Activated naive CD8-positive, alpha-beta T cell (primary cell): ENCODE measurements at regions not wholly inside any gene's neighbourhood (a gene's known extent, or its start where the extent isn't known, plus 50 kb on each side); places are given as distances from the start of the nearest gene placed in this dataset.

Source experiments
- H3K27ac Mint-ChIP-seq: one replicate; pipeline ENCODE4 v1.8.0; 2021; ENCODE audit warnings: mixed read lengths
- H3K27me3 Mint-ChIP-seq: one replicate; pipeline ENCODE4 v1.8.0; 2021; ENCODE audit warnings: mixed read lengths
- H3K36me3 Mint-ChIP-seq: one replicate; pipeline ENCODE4 v1.8.0; 2021; ENCODE audit warnings: mixed read lengths
- H3K4me1 Mint-ChIP-seq: one replicate; pipeline ENCODE4 v1.8.0; 2021; ENCODE audit warnings: low read depth, mixed read lengths
- H3K4me3 Mint-ChIP-seq: one replicate; pipeline ENCODE4 v1.8.0; 2021; ENCODE audit warnings: mild to moderate bottlenecking, mixed read lengths
- H3K9me3 Mint-ChIP-seq: one replicate; pipeline ENCODE4 v1.8.0; 2021; ENCODE audit warnings: low read depth, mixed read lengths

DNA sequence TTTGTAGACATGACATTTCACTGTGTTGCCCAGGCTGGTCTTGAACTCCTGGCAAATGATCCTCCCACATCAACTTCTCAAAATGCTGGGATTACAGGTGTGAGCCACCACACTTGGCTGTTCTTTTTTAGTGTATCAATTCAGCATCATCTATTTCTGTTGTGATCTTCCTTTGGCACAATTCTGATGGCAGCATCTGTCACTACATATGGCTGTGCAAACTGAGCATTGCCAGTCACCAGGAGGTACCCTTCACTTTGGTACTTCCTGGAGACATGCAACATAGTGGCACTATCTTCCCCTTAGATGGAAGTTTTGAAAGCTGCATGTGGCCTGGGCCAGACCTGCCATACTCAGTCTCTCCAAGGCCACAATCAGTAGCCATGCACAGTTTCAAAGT, 467.1 kb upstream of the TMPO start:
- H3K9me3 Mint-ChIP-seq, result no peaks in the 10 kb centered on the region
- H3K4me3 Mint-ChIP-seq, result no peak overlapping the region
- H3K27me3 Mint-ChIP-seq, result peaks cover 1% of the 10 kb centered on the region
- H3K4me1 Mint-ChIP-seq, result no peaks in the 10 kb centered on the region
- H3K27ac Mint-ChIP-seq, result no peak overlapping the region
- H3K36me3 Mint-ChIP-seq, result no peaks in the 10 kb centered on the region

- Mint-ChIP-seq H3K9me3 (no peaks in the 10 kb centered on the region), H3K27ac (no peak overlapping the region), H3K4me1 (no peaks in the 10 kb centered on the region), H3K36me3 (no peaks in the 10 kb centered on the region), H3K27me3 (peaks cover 1% of the 10 kb centered on the region), H3K4me3 (no peak overlapping the region)
Measured at GRCh38 chr12:98053202-98053601, 462.2 kb upstream of the TMPO start.

GRCh38 chr12:98057701-98058100, 457.7 kb upstream of the TMPO start:
- H3K36me3 Mint-ChIP-seq, result no peaks in the 10 kb centered on the region
- H3K4me1 Mint-ChIP-seq, result no peaks in the 10 kb centered on the region
- H3K4me3 Mint-ChIP-seq, result no peak overlapping the region
- no peak overlapping the region for H3K27ac Mint-ChIP-seq
- H3K27me3 Mint-ChIP-seq, result no peaks in the 10 kb centered on the region
- no peaks in the 10 kb centered on the region for H3K9me3 Mint-ChIP-seq

GRCh38 chr12:98058213-98058612, 457.2 kb upstream of the TMPO start:
- H3K27me3 Mint-ChIP-seq, result no peaks in the 10 kb centered on the region
- H3K36me3 Mint-ChIP-seq, result no peaks in the 10 kb centered on the region
- H3K4me3 Mint-ChIP-seq, result no peak overlapping the region

DNA sequence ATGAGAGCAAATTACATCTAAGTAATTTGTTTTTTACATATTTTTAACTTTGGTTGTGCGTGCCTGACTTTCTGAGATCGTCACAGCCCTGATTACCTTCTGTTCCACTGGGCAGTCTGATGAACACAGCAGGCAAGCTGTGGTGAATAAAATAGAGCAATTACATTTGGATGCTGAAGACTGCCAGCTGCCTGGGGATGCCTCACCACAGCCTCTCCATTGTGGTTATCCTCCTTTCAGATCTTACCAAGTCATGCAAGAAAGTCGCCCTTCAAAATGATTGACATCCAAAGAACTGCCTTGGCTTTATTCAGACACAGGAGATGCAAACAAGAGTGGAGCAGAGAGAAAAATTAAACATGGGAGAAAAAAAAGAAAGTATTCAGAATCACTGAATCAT, 456.6 kb upstream of the TMPO start:
- no peaks in the 10 kb centered on the region for H3K27me3 Mint-ChIP-seq
- H3K4me3 Mint-ChIP-seq, result no peak overlapping the region
- H3K4me1 Mint-ChIP-seq, result no peaks in the 10 kb centered on the region
- no peaks in the 10 kb centered on the region for H3K9me3 Mint-ChIP-seq
- no peaks in the 10 kb centered on the region for H3K36me3 Mint-ChIP-seq
- H3K27ac Mint-ChIP-seq, result no peak overlapping the region

More at GRCh38 chr12:98058213-98058612, 457.2 kb upstream of the TMPO start:
- H3K9me3 Mint-ChIP-seq, result no peaks in the 10 kb centered on the region
- no peaks in the 10 kb centered on the region for H3K4me1 Mint-ChIP-seq
- no peak overlapping the region for H3K27ac Mint-ChIP-seq

DNA sequence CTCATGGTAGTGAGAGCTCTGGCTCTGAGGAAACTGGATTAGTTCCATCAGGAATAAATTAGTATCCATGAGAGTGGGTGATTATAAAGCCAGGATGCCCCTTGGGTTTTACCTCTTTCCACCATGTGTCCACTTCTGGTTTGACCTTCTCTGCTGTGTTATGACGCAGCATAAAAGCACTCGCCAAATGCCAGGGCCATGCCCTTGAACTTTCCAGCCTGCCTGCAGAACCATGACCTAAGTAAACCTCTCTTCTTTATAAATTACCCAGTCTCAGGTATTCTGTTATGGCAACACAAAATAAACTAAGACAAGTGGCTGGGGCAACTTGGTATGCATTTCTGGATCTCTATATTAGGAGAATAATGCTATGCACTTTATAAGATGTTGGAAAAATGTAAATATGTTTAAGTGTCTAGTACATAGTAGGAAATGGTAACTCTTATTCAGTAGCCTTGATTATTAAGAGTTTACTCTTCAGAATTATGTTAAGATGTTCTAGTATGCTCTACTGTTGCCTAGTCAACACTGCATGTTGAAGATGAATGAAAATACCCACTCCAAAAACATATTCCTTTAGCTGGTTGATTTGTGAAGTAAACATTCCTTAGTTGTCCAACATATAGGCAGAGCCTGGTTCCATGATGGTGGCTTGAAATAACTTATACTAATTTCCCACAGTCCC, 455.6 kb upstream of the TMPO start:
- Mint-ChIP-seq H3K4me1 (no peaks in the 10 kb centered on the region), H3K36me3 (no peaks in the 10 kb centered on the region), H3K27me3 (no peaks in the 10 kb centered on the region)

DNA sequence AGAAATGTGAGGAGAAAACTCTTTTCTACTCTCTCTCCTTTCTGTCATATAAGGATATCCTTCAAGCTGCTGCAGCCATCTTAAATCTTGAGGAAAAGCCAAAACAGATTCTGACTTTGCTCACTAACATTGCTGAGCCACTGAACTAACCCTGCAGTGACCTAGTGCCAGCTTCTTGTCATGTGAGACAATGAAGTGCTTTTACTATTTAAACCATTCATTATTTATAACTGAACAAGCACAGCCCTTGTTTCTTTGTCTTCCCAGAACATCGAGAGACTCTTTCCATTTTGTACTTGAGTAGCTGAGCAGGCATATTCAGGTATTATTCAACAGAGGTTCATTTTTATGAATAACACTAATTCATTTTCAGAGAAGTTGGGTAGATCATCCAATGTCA, 455.0 kb upstream of the TMPO start:
- Mint-ChIP-seq H3K4me3 (no peak overlapping the region), H3K4me1 (no peaks in the 10 kb centered on the region), H3K27me3 (no peaks in the 10 kb centered on the region), H3K9me3 (no peaks in the 10 kb centered on the region), H3K36me3 (no peaks in the 10 kb centered on the region), H3K27ac (no peak overlapping the region)

More for the DNA sequence above, 455.6 kb upstream of the TMPO start:
- no peak overlapping the region for H3K4me3 Mint-ChIP-seq
- no peak overlapping the region for H3K27ac Mint-ChIP-seq
- no peaks in the 10 kb centered on the region for H3K9me3 Mint-ChIP-seq

DNA sequence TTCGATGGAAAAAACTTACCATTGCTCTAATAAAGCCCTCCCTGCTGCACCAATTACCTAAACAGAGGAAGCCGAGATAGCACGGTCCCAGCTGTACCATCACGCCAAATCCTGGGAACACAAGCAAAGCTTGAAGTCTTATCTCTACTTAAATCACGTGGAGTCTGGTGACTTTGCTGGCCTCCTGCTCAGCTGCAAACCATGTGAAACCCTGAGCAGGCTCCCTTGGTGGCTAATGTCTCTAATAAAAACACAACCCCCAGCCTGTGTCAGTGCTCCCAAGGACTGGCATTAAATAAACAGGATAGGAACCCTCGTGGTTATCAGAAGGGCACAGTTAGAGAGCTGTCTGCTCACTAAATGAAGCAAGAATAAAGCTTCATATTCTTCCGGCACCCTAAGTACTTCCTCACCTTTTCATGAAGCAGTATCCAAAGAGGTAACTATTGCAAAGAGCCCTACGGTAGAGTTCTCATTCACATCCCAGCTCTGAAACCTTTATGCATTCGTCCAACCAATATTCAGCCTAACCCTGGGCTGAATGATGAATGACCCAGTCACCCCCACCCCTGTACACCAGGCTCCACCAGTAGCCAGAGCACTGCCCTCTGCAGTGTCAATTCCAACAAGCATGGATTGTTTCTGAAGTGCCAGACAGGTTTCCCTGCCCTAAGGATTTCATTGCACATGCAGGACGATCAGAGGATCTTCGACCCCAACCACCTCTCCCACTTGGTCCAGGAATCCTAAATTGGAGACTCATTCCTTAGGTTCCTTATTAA, 452.7 kb upstream of the TMPO start:
- H3K36me3 Mint-ChIP-seq, result no peaks in the 10 kb centered on the region

DNA sequence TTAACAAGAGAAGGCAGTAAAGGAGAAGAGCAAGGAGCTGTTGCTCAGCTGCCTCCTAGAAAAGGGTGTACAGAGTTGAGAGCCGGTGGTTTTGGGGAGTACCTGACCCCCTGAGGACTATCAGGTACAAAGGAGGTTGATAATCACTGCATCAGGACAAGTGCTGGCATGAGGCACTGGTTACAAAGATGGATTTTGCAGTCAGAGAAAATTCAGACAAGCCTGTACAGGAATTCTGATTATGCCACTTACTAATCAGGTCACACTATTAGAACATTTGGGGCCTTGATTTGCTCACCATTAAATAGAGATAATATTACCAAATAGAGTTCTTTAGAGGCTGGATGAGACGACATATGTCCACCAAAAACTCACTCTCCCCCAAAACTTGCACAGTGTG, 450.9 kb upstream of the TMPO start:
- H3K9me3 Mint-ChIP-seq, result no peaks in the 10 kb centered on the region
- no peaks in the 10 kb centered on the region for H3K36me3 Mint-ChIP-seq
- H3K27ac Mint-ChIP-seq, result no peak overlapping the region
- H3K27me3 Mint-ChIP-seq, result no peaks in the 10 kb centered on the region
- no peak overlapping the region for H3K4me3 Mint-ChIP-seq
- no peaks in the 10 kb centered on the region for H3K4me1 Mint-ChIP-seq

More for the DNA sequence above, 452.7 kb upstream of the TMPO start:
- H3K27ac Mint-ChIP-seq, result no peak overlapping the region
- H3K4me1 Mint-ChIP-seq, result no peaks in the 10 kb centered on the region
- H3K27me3 Mint-ChIP-seq, result no peaks in the 10 kb centered on the region
- H3K4me3 Mint-ChIP-seq, result no peak overlapping the region
- H3K9me3 Mint-ChIP-seq, result no peaks in the 10 kb centered on the region

GRCh38 chr12:98067795-98068194, 447.6 kb upstream of the TMPO start:
- no peak overlapping the region for H3K27ac Mint-ChIP-seq
- no peaks in the 10 kb centered on the region for H3K27me3 Mint-ChIP-seq
- H3K4me3 Mint-ChIP-seq, result no peak overlapping the region
- H3K4me1 Mint-ChIP-seq, result no peaks in the 10 kb centered on the region
- H3K36me3 Mint-ChIP-seq, result no peaks in the 10 kb centered on the region
- H3K9me3 Mint-ChIP-seq, result no peaks in the 10 kb centered on the region

DNA sequence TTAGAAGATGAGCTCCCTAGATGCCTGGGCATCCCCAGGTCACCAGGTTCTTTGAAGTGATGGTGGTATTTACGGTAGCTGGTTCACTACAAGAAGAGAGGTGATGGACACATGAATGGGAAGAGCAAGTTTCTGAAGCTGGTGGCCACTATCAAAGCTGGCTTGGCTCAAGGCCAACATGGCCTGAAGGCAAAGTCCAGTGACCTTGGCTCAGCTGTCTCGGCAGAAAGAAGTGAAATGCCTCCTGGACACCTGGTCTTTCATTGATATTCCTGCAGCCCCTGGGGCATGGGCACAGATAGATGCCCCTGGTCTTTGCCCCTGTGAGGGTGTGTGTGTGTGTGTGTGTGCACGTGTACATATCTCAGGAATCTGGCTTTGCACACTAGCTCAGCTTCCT, 441.8 kb upstream of the TMPO start:
- no peaks in the 10 kb centered on the region for H3K4me1 Mint-ChIP-seq

DNA sequence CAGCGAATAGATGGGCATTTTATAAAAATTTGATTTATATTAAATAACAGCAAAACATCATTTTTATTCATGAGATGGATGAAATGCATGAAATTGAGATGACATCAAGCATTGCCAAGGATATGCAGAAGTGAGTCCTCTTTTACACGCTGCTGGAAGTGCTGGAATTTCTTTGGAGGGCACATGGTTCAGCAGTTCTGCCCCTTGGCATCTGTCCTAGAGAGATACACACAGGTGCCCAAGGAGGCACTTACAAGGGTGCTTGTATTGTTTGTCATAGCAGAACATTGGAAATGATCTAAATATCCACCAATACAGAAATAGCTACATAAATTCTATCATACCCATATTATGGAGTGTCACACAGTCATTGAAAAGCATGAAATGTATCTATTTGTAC, 441.1 kb upstream of the TMPO start:
- Mint-ChIP-seq H3K27me3 (peaks cover 2% of the 10 kb centered on the region), H3K4me1 (no peaks in the 10 kb centered on the region), H3K27ac (no peak overlapping the region), H3K9me3 (peaks cover 3% of the 10 kb centered on the region), H3K4me3 (no peak overlapping the region), H3K36me3 (no peaks in the 10 kb centered on the region)

More for the DNA sequence above, 441.8 kb upstream of the TMPO start:
- Mint-ChIP-seq H3K9me3 (peaks cover 3% of the 10 kb centered on the region), H3K27me3 (peaks cover 2% of the 10 kb centered on the region), H3K27ac (no peak overlapping the region), H3K36me3 (no peaks in the 10 kb centered on the region), H3K4me3 (no peak overlapping the region)

DNA sequence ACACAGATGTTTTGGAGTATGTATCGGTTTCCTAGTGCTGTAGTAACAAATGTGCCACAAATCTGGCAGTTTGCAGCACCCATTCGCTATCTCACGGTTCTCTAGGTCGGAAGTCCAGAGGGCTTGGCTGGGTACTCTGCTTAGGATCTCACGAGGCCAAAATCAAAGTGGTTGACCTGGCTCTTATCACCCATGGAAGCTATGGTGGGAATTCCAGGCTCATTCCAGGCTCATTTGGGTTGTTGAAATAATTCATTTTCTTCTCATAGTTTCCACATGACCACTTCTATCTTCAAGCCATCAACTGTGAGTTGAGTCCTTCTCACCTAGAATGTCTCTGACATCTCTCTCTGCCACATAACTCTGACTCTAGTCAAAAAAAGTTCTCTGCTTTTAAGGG, 431.0 kb upstream of the TMPO start:
- H3K4me3 Mint-ChIP-seq, result no peak overlapping the region
- no peaks in the 10 kb centered on the region for H3K36me3 Mint-ChIP-seq
- H3K27me3 Mint-ChIP-seq, result peaks cover 8% of the 10 kb centered on the region
- no peaks in the 10 kb centered on the region for H3K9me3 Mint-ChIP-seq
- no peak overlapping the region for H3K27ac Mint-ChIP-seq
- H3K4me1 Mint-ChIP-seq, result no peaks in the 10 kb centered on the region

GRCh38 chr12:98085046-98085755, 430.2 kb upstream of the TMPO start:
- no peaks in the 10 kb centered on the region for H3K4me1 Mint-ChIP-seq
- H3K36me3 Mint-ChIP-seq, result no peaks in the 10 kb centered on the region
- no peak overlapping the region for H3K27ac Mint-ChIP-seq
- H3K27me3 Mint-ChIP-seq, result peaks cover 8% of the 10 kb centered on the region
- no peak overlapping the region for H3K4me3 Mint-ChIP-seq
- H3K9me3 Mint-ChIP-seq, result no peaks in the 10 kb centered on the region

DNA sequence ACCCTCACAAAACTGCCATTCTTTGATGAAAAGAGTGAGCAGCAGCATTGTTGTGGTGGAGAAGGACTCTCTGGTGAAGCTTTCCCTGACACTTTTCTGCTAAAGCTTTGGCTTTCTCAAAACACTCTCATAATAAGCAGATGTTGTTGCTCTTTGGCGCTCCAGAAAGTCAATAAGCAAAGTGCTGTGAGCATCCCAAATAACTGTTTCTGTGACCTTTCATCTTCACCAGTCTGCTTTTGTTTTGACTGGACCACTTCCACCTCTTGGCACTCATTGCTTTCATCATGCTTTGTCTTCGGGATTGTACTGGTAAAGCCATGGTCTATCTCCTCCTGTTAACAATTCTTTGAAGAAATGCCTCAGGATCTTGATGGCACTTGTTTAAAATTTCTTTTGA, 424.7 kb upstream of the TMPO start:
- no peak overlapping the region for H3K27ac Mint-ChIP-seq
- H3K4me1 Mint-ChIP-seq, result no peaks in the 10 kb centered on the region
- no peak overlapping the region for H3K4me3 Mint-ChIP-seq
- no peaks in the 10 kb centered on the region for H3K36me3 Mint-ChIP-seq
- H3K9me3 Mint-ChIP-seq, result no peaks in the 10 kb centered on the region
- peaks cover 8% of the 10 kb centered on the region for H3K27me3 Mint-ChIP-seq
